HEK293 (cell line): ENCODE measurements at regions not wholly inside any gene's neighbourhood (a gene's known extent, or its start where the extent isn't known, plus 50 kb on each side); places are given as distances from the start of the nearest gene placed in this dataset.

Source experiments
- CTCF ChIA-PET: fragments of 350-600 bp; formaldehyde crosslinking; extraction: SDS; loops from one replicate; lab custom pipeline; 2021; ENCODE audit warnings: antibody characterized with exemption; lab: Yijun Ruan, JAX
- POLR2A ChIA-PET: fragments of 300-600 bp; formaldehyde crosslinking; extraction: SDS; loops from one replicate; lab custom pipeline; 2020; ENCODE audit warnings: antibody characterized with exemption, inconsistent platforms; lab: Yijun Ruan, JAX
- H3K27ac ChIP-seq: fragments of 200-500 bp; sonication (Bioruptor generic); 2 replicates; pipeline ENCODE4 v1.5.1; 2014; ENCODE audit warnings: low read depth, low read length, control low read depth, inconsistent platforms; ENCODE audit errors: extremely low read depth
- H3K36me3 ChIP-seq, 2 experiments: fragments of 200-500 bp in 1 of 2; sonication (Bioruptor generic) in 1 of 2; 1 replicate in 1 of 2; 2 replicates in 1 of 2; pipeline ENCODE4 v1.5.1; 2014 to 2017; ENCODE audit warnings: inconsistent platforms in 2 of 2, low read length in 2 of 2; ENCODE audit not compliant: control insufficient read depth in 2 of 2, insufficient read depth in 1 of 2
- H3K4me1 ChIP-seq: fragments of 200-500 bp; sonication (Bioruptor generic); 2 replicates; pipeline ENCODE4 v1.5.1; 2014; ENCODE audit warnings: mild to moderate bottlenecking, low read length, inconsistent platforms; ENCODE audit not compliant: control insufficient read depth, insufficient read depth
- H3K4me3 ChIP-seq: 2 replicates; pipeline ENCODE4 v1.5.1; 2011; ENCODE audit warnings: low read depth, mild to moderate bottlenecking, control low read depth, low read length, moderate library complexity
- H3K9me3 ChIP-seq: fragments of 200-500 bp; sonication (Bioruptor generic); 2 replicates; pipeline ENCODE4 v1.5.1; 2014; ENCODE audit warnings: low read depth, low read length, inconsistent platforms; ENCODE audit not compliant: control insufficient read depth, insufficient read depth
- EGR2 ChIP-seq: fragments of 450-650 bp; formaldehyde crosslinking; IDR thresholded peaks from 2 replicates; pipeline ENCODE4 v1.5.1; 2016; ENCODE audit warnings: low read depth, missing biosample characterization, missing genetic modification characterization
- HIC1 ChIP-seq: fragments of 450-650 bp; formaldehyde crosslinking; IDR thresholded peaks from 2 replicates; pipeline ENCODE4 v1.5.1; 2016; ENCODE audit warnings: missing biosample characterization, missing genetic modification characterization
- HOXC10 ChIP-seq: sonication (generic); formaldehyde crosslinking; IDR thresholded peaks from 2 replicates; pipeline ENCODE4 v1.8.1; 2023; ENCODE audit warnings: mild to moderate bottlenecking, missing genetic modification reagents
- INSM2 ChIP-seq: fragments of 450-650 bp; formaldehyde crosslinking; IDR thresholded peaks from 2 replicates; pipeline ENCODE4 v1.5.1; 2016; ENCODE audit warnings: missing biosample characterization, missing genetic modification characterization
- KLF10 ChIP-seq: fragments of 450-650 bp; IDR thresholded peaks from 2 replicates; pipeline ENCODE4 v1.5.1; 2018; ENCODE audit warnings: missing biosample characterization, mild to moderate bottlenecking, missing genetic modification characterization
- PRDM10 ChIP-seq: fragments of 450-650 bp; formaldehyde crosslinking; IDR thresholded peaks from 2 replicates; pipeline ENCODE4 v1.5.1; 2016; ENCODE audit warnings: missing biosample characterization, missing genetic modification characterization
- RBAK ChIP-seq: fragments of 450-650 bp; formaldehyde crosslinking; IDR thresholded peaks from 2 replicates; pipeline ENCODE4 v1.5.1; 2016; ENCODE audit warnings: missing biosample characterization, missing genetic modification characterization
- SP3 ChIP-seq: fragments of 450-650 bp; formaldehyde crosslinking; IDR thresholded peaks from 2 replicates; pipeline ENCODE4 v1.5.1; 2016; ENCODE audit warnings: missing biosample characterization, missing genetic modification characterization
- ZNF138 ChIP-seq: fragments of 450-650 bp; formaldehyde crosslinking; IDR thresholded peaks from 2 replicates; pipeline ENCODE4 v1.5.1; 2016; ENCODE audit warnings: missing biosample characterization, missing genetic modification characterization, borderline replicate concordance
- ZNF175 ChIP-seq: fragments of 450-650 bp; formaldehyde crosslinking; IDR thresholded peaks from 2 replicates; pipeline ENCODE4 v1.5.1; 2016; ENCODE audit warnings: missing biosample characterization, missing genetic modification characterization
- ZNF19 ChIP-seq: fragments of 450-650 bp; formaldehyde crosslinking; IDR thresholded peaks from 2 replicates; pipeline ENCODE4; 2016; ENCODE audit warnings: missing biosample characterization, missing genetic modification characterization, low read depth
- ZNF2 ChIP-seq: fragments of 450-650 bp; formaldehyde crosslinking; IDR thresholded peaks from 2 replicates; pipeline ENCODE4 v1.5.1; 2016; ENCODE audit warnings: missing biosample characterization, missing genetic modification characterization
- ZNF423 ChIP-seq: fragments of 450-650 bp; formaldehyde crosslinking; IDR thresholded peaks from 2 replicates; pipeline ENCODE4 v1.5.1; 2016; ENCODE audit warnings: missing biosample characterization, missing genetic modification characterization
- ZNF510 ChIP-seq: fragments of 450-650 bp; formaldehyde crosslinking; IDR thresholded peaks from 2 replicates; pipeline ENCODE4 v1.5.1; 2018; ENCODE audit warnings: mild to moderate bottlenecking, missing genetic modification characterization, missing biosample characterization; ENCODE audit not compliant: insufficient replicate concordance
- ZNF626 ChIP-seq: fragments of 450-650 bp; sonication (Bioruptor Pico); formaldehyde crosslinking; IDR thresholded peaks from 2 replicates; pipeline ENCODE4 v1.5.1; 2018; ENCODE audit warnings: missing biosample characterization, missing genetic modification characterization, inconsistent platforms
- ZNF658 ChIP-seq: fragments of 450-650 bp; formaldehyde crosslinking; IDR thresholded peaks from 2 replicates; pipeline ENCODE4; 2016; ENCODE audit warnings: missing biosample characterization, missing genetic modification characterization
- ZNF785 ChIP-seq: fragments of 450-650 bp; formaldehyde crosslinking; IDR thresholded peaks from 2 replicates; pipeline ENCODE4 v1.5.1; 2016; ENCODE audit warnings: missing biosample characterization, missing genetic modification characterization
- TF ChIP-seq, protein P1 (sequence below): fragments of 450-650 bp; formaldehyde crosslinking; IDR thresholded peaks from 2 replicates; pipeline ENCODE4 v1.5.1; 2016; ENCODE audit warnings: missing biosample characterization, missing genetic modification characterization

DNA sequence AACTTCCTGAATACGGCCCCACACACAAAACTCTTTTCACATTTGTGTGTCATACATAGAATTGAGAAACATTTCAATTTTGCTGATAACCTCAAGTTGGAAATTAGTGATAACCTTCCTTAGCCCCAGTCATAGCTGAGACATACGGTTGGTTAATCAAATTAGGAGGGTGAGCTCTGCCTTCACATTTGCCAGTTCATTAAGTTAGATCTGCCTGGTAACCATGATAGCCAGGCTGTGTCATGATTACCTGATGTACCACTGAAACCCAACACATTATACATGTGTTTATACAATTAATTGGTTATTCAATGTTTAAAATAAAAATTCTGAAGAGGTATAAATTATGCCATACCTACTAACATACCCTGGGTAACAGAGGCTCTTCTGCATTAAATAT, 60.8 kb upstream of the RAB11FIP2 start:
- Histone ChIP-seq H3K4me1 (no peaks in the 10 kb centered on the region), H3K9me3 (no peaks in the 10 kb centered on the region), H3K27ac (no peak overlapping the region), H3K4me3 (no peak overlapping the region), H3K36me3 (no peaks in the 10 kb centered on the region)
- ChIA-PET CTCF (no interaction called here), POLR2A (no interaction called here)
- TF ChIP-seq ZNF2 (tag by site-specific recombination) (no peak), ZNF510 (tag by site-specific recombination) (no peak), KLF10 (no peak), ZNF658 (tag by site-specific recombination) (no peak), ZNF785 (tag by site-specific recombination) (no peak), ZNF19 (tag by site-specific recombination) (no peak), ZNF175 (tag by site-specific recombination) (no peak), SP3 (tag by site-specific recombination) (no peak), EGR2 (tag by site-specific recombination) (no peak), ZNF138 (tag by site-specific recombination) (no peak), ZNF626 (tag by site-specific recombination) (no peak), HOXC10 (CRISPR knock-in tag) (no peak), PRDM10 (tag by site-specific recombination) (no peak), HIC1 (no peak), RBAK (tag by site-specific recombination) (no peak), ZNF423 (tag by site-specific recombination) (no peak), INSM2 (no peak)
- TF ChIP-seq, all 188 proteins: peak for 0

DNA sequence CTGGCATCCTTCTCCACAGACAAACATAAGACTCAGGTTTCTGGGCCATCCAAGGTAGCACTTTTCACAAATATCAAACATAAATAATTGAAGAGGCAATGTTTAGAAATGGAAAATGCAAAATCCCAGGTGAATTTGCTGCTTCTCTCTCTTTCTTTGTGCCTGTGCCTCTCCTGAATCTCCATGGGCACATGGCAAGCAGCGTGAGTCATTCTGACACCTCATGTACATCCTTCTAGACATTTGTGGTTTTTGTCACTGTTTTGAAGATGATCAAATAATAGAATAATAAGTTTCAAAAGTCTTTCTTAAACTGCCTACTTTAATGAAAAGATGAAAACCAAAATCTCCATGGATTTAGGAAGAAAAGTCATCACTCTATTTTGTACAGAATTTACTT, 60.3 kb upstream of the RAB11FIP2 start:
- ChIA-PET CTCF (interaction anchor here (0.7 to 1.5 kb wide), 4 partner anchors 30 to 397 kb away, joined by 3 to 4 read pairs (median 4); no protein-coding TSS in a partner anchor), POLR2A (no interaction called here)

More for the DNA sequence above, 60.3 kb upstream of the RAB11FIP2 start:
- Histone ChIP-seq H3K9me3 (no peaks in the 10 kb centered on the region), H3K27ac (no peak overlapping the region), H3K4me3 (no peak overlapping the region), H3K36me3 (no peaks in the 10 kb centered on the region), H3K4me1 (no peaks in the 10 kb centered on the region)
- TF ChIP-seq, protein P1, sequence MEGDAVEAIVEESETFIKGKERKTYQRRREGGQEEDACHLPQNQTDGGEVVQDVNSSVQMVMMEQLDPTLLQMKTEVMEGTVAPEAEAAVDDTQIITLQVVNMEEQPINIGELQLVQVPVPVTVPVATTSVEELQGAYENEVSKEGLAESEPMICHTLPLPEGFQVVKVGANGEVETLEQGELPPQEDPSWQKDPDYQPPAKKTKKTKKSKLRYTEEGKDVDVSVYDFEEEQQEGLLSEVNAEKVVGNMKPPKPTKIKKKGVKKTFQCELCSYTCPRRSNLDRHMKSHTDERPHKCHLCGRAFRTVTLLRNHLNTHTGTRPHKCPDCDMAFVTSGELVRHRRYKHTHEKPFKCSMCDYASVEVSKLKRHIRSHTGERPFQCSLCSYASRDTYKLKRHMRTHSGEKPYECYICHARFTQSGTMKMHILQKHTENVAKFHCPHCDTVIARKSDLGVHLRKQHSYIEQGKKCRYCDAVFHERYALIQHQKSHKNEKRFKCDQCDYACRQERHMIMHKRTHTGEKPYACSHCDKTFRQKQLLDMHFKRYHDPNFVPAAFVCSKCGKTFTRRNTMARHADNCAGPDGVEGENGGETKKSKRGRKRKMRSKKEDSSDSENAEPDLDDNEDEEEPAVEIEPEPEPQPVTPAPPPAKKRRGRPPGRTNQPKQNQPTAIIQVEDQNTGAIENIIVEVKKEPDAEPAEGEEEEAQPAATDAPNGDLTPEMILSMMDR (tag by site-specific recombination) = no peak
